ENCODE measurements at regions not wholly inside any gene's neighbourhood (a gene's known extent, or its start where the extent isn't known, plus 50 kb on each side); places are given as distances from the start of the nearest gene placed in this dataset.

- H3K27me3 Mint-ChIP-seq (ENCODE audit: low read depth): no peaks in the 10 kb centered on the region
- H3K36me3 Mint-ChIP-seq (ENCODE audit: low read depth): no peaks in the 10 kb centered on the region
- H3K27ac Mint-ChIP-seq: no peak overlapping the region
- H3K9me3 Mint-ChIP-seq: no peaks in the 10 kb centered on the region
- no peak overlapping the region for H3K4me3 Mint-ChIP-seq
- H3K4me1 Mint-ChIP-seq (ENCODE audit: low read depth): peaks cover 4% of the 10 kb centered on the region
- no peak for DNase-seq (ENCODE audit: low spot score)
These were observed 303.9 kb upstream of the DUSP10 start for GRCh38 chr1:222045786-222046185.

GRCh38 chr1:222045236-222045635 is 303.3 kb upstream of the DUSP10 start:
- Mint-ChIP-seq H3K4me3 (no peak overlapping the region), H3K27me3 (ENCODE audit: low read depth) (no peaks in the 10 kb centered on the region), H3K27ac (no peak overlapping the region), H3K4me1 (ENCODE audit: low read depth) (peaks cover 4% of the 10 kb centered on the region), H3K36me3 (ENCODE audit: low read depth) (no peaks in the 10 kb centered on the region), H3K9me3 (no peaks in the 10 kb centered on the region)
- DNase-seq (ENCODE audit: low spot score): no peak

- H3K27me3 Mint-ChIP-seq (ENCODE audit: low read depth): peaks cover 1% of the 10 kb centered on the region
- H3K9me3 Mint-ChIP-seq: no peaks in the 10 kb centered on the region
- H3K36me3 Mint-ChIP-seq (ENCODE audit: low read depth): no peaks in the 10 kb centered on the region
- peaks cover 4% of the 10 kb centered on the region for H3K4me1 Mint-ChIP-seq (ENCODE audit: low read depth)
- H3K27ac Mint-ChIP-seq: no peak overlapping the region
- no peak for DNase-seq (ENCODE audit: low spot score)
- H3K4me3 Mint-ChIP-seq: no peak overlapping the region
These were observed 301.8 kb upstream of the DUSP10 start for GRCh38 chr1:222043444-222044292.

GRCh38 chr1:222042120-222042519 is 300.2 kb upstream of the DUSP10 start:
- no peak overlapping the region for H3K4me3 Mint-ChIP-seq
- DNase-seq (ENCODE audit: low spot score): no peak
- no peaks in the 10 kb centered on the region for H3K4me1 Mint-ChIP-seq (ENCODE audit: low read depth)
- no peaks in the 10 kb centered on the region for H3K9me3 Mint-ChIP-seq
- no peaks in the 10 kb centered on the region for H3K36me3 Mint-ChIP-seq (ENCODE audit: low read depth)
- peaks cover 5% of the 10 kb centered on the region for H3K27me3 Mint-ChIP-seq (ENCODE audit: low read depth)
- no peak overlapping the region for H3K27ac Mint-ChIP-seq

GRCh38 chr1:222040955-222041354 is 299.1 kb upstream of the DUSP10 start:
- H3K4me1 Mint-ChIP-seq (ENCODE audit: low read depth): no peaks in the 10 kb centered on the region
- H3K27me3 Mint-ChIP-seq (ENCODE audit: low read depth): peaks cover 5% of the 10 kb centered on the region
- H3K9me3 Mint-ChIP-seq: no peaks in the 10 kb centered on the region
- no peak overlapping the region for H3K27ac Mint-ChIP-seq
- no peak overlapping the region for H3K4me3 Mint-ChIP-seq
- no peaks in the 10 kb centered on the region for H3K36me3 Mint-ChIP-seq (ENCODE audit: low read depth)
- DNase-seq (ENCODE audit: low spot score): no peak

GRCh38 chr1:222040121-222040805 is 298.4 kb upstream of the DUSP10 start:
- Mint-ChIP-seq H3K27me3 (ENCODE audit: low read depth) (peaks cover 5% of the 10 kb centered on the region), H3K4me3 (no peak overlapping the region), H3K9me3 (no peaks in the 10 kb centered on the region), H3K36me3 (ENCODE audit: low read depth) (no peaks in the 10 kb centered on the region), H3K4me1 (ENCODE audit: low read depth) (no peaks in the 10 kb centered on the region), H3K27ac (no peak overlapping the region)
- DNase-seq (ENCODE audit: low spot score): no peak

GRCh38 chr1:222038971-222039370 is 297.1 kb upstream of the DUSP10 start:
- Mint-ChIP-seq H3K4me3 (no peak overlapping the region), H3K27ac (no peak overlapping the region), H3K36me3 (ENCODE audit: low read depth) (no peaks in the 10 kb centered on the region), H3K27me3 (ENCODE audit: low read depth) (peaks cover 8% of the 10 kb centered on the region), H3K4me1 (ENCODE audit: low read depth) (no peaks in the 10 kb centered on the region), H3K9me3 (no peaks in the 10 kb centered on the region)
- no peak for DNase-seq (ENCODE audit: low spot score)

- Mint-ChIP-seq H3K27ac (no peak overlapping the region), H3K9me3 (no peaks in the 10 kb centered on the region), H3K4me1 (ENCODE audit: low read depth) (no peaks in the 10 kb centered on the region), H3K27me3 (ENCODE audit: low read depth) (peaks cover 11% of the 10 kb centered on the region), H3K36me3 (ENCODE audit: low read depth) (no peaks in the 10 kb centered on the region), H3K4me3 (no peak overlapping the region)
- no peak for DNase-seq (ENCODE audit: low spot score)
These were observed 295.8 kb upstream of the DUSP10 start for GRCh38 chr1:222037720-222038119.

- H3K4me3 Mint-ChIP-seq: no peak overlapping the region
- H3K27ac Mint-ChIP-seq: no peak overlapping the region
- H3K36me3 Mint-ChIP-seq (ENCODE audit: low read depth): no peaks in the 10 kb centered on the region
- peaks cover 14% of the 10 kb centered on the region for H3K27me3 Mint-ChIP-seq (ENCODE audit: low read depth)
- H3K9me3 Mint-ChIP-seq: no peaks in the 10 kb centered on the region
- DNase-seq (ENCODE audit: low spot score): no peak
- no peaks in the 10 kb centered on the region for H3K4me1 Mint-ChIP-seq (ENCODE audit: low read depth)
These were observed 292.9 kb upstream of the DUSP10 start for GRCh38 chr1:222034790-222035189.

- DNase-seq (ENCODE audit: low spot score): no peak
- no peaks in the 10 kb centered on the region for H3K4me1 Mint-ChIP-seq (ENCODE audit: low read depth)
- no peaks in the 10 kb centered on the region for H3K9me3 Mint-ChIP-seq
- peaks cover 13% of the 10 kb centered on the region for H3K27me3 Mint-ChIP-seq (ENCODE audit: low read depth)
- H3K27ac Mint-ChIP-seq: no peak overlapping the region
- no peak overlapping the region for H3K4me3 Mint-ChIP-seq
- H3K36me3 Mint-ChIP-seq (ENCODE audit: low read depth): no peaks in the 10 kb centered on the region
These were observed 291.6 kb upstream of the DUSP10 start for GRCh38 chr1:222033450-222033849.

- Mint-ChIP-seq H3K36me3 (ENCODE audit: low read depth) (no peaks in the 10 kb centered on the region), H3K27ac (no peak overlapping the region), H3K4me3 (no peak overlapping the region), H3K9me3 (no peaks in the 10 kb centered on the region), H3K4me1 (ENCODE audit: low read depth) (no peaks in the 10 kb centered on the region), H3K27me3 (ENCODE audit: low read depth) (peaks cover 9% of the 10 kb centered on the region)
- no peak for DNase-seq (ENCODE audit: low spot score)
These were observed 289.4 kb upstream of the DUSP10 start for GRCh38 chr1:222031318-222031717.

- DNase-seq (ENCODE audit: low spot score): no peak
- Mint-ChIP-seq H3K4me1 (ENCODE audit: low read depth) (no peaks in the 10 kb centered on the region), H3K9me3 (no peaks in the 10 kb centered on the region), H3K27me3 (ENCODE audit: low read depth) (peaks cover 6% of the 10 kb centered on the region), H3K4me3 (no peak overlapping the region), H3K36me3 (ENCODE audit: low read depth) (no peaks in the 10 kb centered on the region), H3K27ac (no peak overlapping the region)
These were observed 286.8 kb upstream of the DUSP10 start for GRCh38 chr1:222028676-222029075.

- Mint-ChIP-seq H3K27ac (no peak overlapping the region), H3K27me3 (ENCODE audit: low read depth) (peaks cover 4% of the 10 kb centered on the region), H3K36me3 (ENCODE audit: low read depth) (no peaks in the 10 kb centered on the region), H3K4me1 (ENCODE audit: low read depth) (no peaks in the 10 kb centered on the region), H3K4me3 (no peak overlapping the region), H3K9me3 (no peaks in the 10 kb centered on the region)
- DNase-seq (ENCODE audit: low spot score): no peak
These were observed 286.2 kb upstream of the DUSP10 start for GRCh38 chr1:222028116-222028515.

GRCh38 chr1:222026280-222026679 is 284.4 kb upstream of the DUSP10 start:
- Mint-ChIP-seq H3K27ac (no peak overlapping the region), H3K36me3 (ENCODE audit: low read depth) (no peaks in the 10 kb centered on the region), H3K4me1 (ENCODE audit: low read depth) (no peaks in the 10 kb centered on the region), H3K4me3 (no peak overlapping the region), H3K27me3 (ENCODE audit: low read depth) (peaks cover 3% of the 10 kb centered on the region), H3K9me3 (no peaks in the 10 kb centered on the region)
- no peak for DNase-seq (ENCODE audit: low spot score)

Measured in T-helper 2 cell treated with Interferon-gamma antibody and Interleukin-4, amounts not matched to agents 5 μg/mL and 100 μg/mL, for 36 hours (primary cell).